KMS-11 (cell line): ENCODE measurements at regions not wholly inside any gene's neighbourhood (a gene's known extent, or its start where the extent isn't known, plus 50 kb on each side); places are given as distances from the start of the nearest gene placed in this dataset.

Experiments
- H2AFZ ChIP-seq: fragments of 200-600 bp; sonication (generic); 2 replicates; pipeline ENCODE4 v1.6.1; 2016; ENCODE audit warnings: antibody characterized with exemption, mixed run types, low read depth
- H3K27ac ChIP-seq: fragments of 200-600 bp; sonication (generic); 2 replicates; pipeline ENCODE4 v1.6.1; 2016; ENCODE audit warnings: mild to moderate bottlenecking, mixed run types
- H3K27me3 ChIP-seq: fragments of 200-600 bp; sonication (generic); 2 replicates; pipeline ENCODE4 v1.6.1; 2017; ENCODE audit warnings: mild to moderate bottlenecking, low read depth, mixed run types, moderate library complexity; ENCODE audit not compliant: insufficient read depth
- H3K36me3 ChIP-seq: fragments of 200-600 bp; sonication (generic); 2 replicates; pipeline ENCODE4 v1.6.1; 2017; ENCODE audit warnings: mild to moderate bottlenecking, mixed run types; ENCODE audit not compliant: insufficient read depth
- H3K4me1 ChIP-seq: fragments of 200-600 bp; sonication (generic); 2 replicates; pipeline ENCODE4 v1.6.1; 2016; ENCODE audit warnings: mild to moderate bottlenecking, low read depth, mixed run types; ENCODE audit not compliant: poor library complexity, severe bottlenecking
- H3K4me2 ChIP-seq: fragments of 200-600 bp; sonication (generic); 2 replicates; pipeline ENCODE4 v1.7.0; 2016; ENCODE audit warnings: mild to moderate bottlenecking, mixed run types
- H3K4me3 ChIP-seq: fragments of 200-600 bp; sonication (generic); IDR thresholded peaks from 2 replicates; pipeline ENCODE4 v1.6.1; 2017; ENCODE audit warnings: low read depth, low read length, mixed read lengths; ENCODE audit not compliant: insufficient read depth
- H3K79me2 ChIP-seq: fragments of 200-600 bp; sonication (generic); 2 replicates; pipeline ENCODE4 v1.6.1; 2016; ENCODE audit warnings: low read depth, mixed run types; ENCODE audit not compliant: insufficient read depth
- H3K9ac ChIP-seq: fragments of 200-600 bp; sonication (generic); 2 replicates; pipeline ENCODE4 v1.6.1; 2016; ENCODE audit warnings: mild to moderate bottlenecking, mixed run types
- H4K20me1 ChIP-seq: fragments of 200-600 bp; sonication (generic); 2 replicates; pipeline ENCODE4 v1.6.1; 2016; ENCODE audit warnings: mild to moderate bottlenecking, mixed run types; ENCODE audit not compliant: insufficient read depth
- CTCF ChIP-seq: fragments of 200-600 bp; sonication (generic); conservative IDR thresholded peaks from 2 replicates; pipeline ENCODE4 v1.6.1; 2017; ENCODE audit warnings: low read depth, mild to moderate bottlenecking, antibody characterized with exemption, low read length, moderate library complexity, mixed read lengths

GRCh38 chr2:116450990-116451389, 1363.5 kb upstream of the DDX18 start:
- Histone ChIP-seq H3K36me3 (no peaks in the 10 kb centered on the region), H4K20me1 (no peaks in the 10 kb centered on the region), H2AFZ (no peak overlapping the region), H3K79me2 (no peaks in the 10 kb centered on the region), H3K27me3 (no peaks in the 10 kb centered on the region), H3K4me2 (no peak overlapping the region), H3K4me1 (peaks cover 29% of the 10 kb centered on the region), H3K9ac (no peak overlapping the region), H3K27ac (no peak overlapping the region), H3K4me3 (no peak overlapping the region)
- no peak for TF ChIP-seq CTCF

DNA sequence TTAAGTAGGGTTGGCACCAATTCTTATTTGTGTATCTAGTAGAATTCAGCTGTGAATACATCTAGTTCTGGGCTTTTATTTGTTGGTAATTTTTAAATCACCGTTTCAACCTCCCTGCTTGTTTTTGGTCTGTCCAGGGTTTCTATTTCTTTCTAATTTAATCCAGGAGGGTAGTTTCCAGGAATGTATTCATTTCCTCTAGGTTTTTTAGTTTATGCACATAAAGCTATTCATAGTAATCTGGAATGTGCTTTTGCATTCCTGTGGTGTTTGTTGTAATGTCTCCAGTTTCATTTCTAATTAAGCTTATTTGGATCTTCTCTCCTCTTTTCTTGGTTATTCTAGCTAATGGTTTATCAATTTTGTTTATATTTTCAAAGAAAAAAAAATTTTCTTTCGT, 1361.8 kb upstream of the DDX18 start:
- Histone ChIP-seq H3K36me3 (no peaks in the 10 kb centered on the region), H3K4me1 (peaks cover 22% of the 10 kb centered on the region), H3K4me2 (peak overlapping the region; percentile 17; the same call in 1 of the 2 replicates), H4K20me1 (no peaks in the 10 kb centered on the region), H3K27ac (no peak overlapping the region), H3K79me2 (no peaks in the 10 kb centered on the region), H3K9ac (no peak overlapping the region), H3K4me3 (no peak overlapping the region), H3K27me3 (no peaks in the 10 kb centered on the region), H2AFZ (no peak overlapping the region)
- no peak for TF ChIP-seq CTCF

GRCh38 chr2:116456429-116456828, 1358.1 kb upstream of the DDX18 start:
- H3K27me3 ChIP-seq, result no peaks in the 10 kb centered on the region
- no peak overlapping the region for H2AFZ ChIP-seq
- no peak for TF ChIP-seq CTCF
- no peak overlapping the region for H3K4me2 ChIP-seq
- H3K36me3 ChIP-seq, result no peaks in the 10 kb centered on the region
- peaks cover 12% of the 10 kb centered on the region for H3K4me1 ChIP-seq
- no peaks in the 10 kb centered on the region for H3K79me2 ChIP-seq
- H3K4me3 ChIP-seq, result no peak overlapping the region
- H4K20me1 ChIP-seq, result no peaks in the 10 kb centered on the region
- no peak overlapping the region for H3K9ac ChIP-seq
- no peak overlapping the region for H3K27ac ChIP-seq

DNA sequence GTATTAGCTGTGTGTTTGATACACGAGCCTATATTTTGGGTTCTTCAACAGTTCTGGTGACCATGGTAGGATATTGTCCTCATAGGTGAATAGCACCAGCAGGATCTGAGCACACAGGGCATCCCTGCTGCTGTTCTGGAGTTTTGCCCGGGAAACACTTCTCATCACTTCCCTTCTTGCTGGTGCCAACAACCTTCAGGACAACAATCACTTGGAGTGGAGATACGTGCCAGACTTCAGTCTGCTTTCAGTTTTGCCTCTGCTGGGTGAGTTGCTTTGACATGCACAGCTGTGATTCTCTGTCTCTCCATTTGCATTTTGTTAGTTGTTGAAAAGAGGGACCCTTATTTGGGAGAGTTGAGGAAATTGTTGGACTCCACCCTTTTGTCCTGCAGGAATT, 1347.2 kb upstream of the DDX18 start:
- Histone ChIP-seq H3K27ac (no peak overlapping the region), H3K9ac (no peak overlapping the region), H3K4me2 (no peak overlapping the region), H3K36me3 (no peaks in the 10 kb centered on the region), H4K20me1 (no peaks in the 10 kb centered on the region), H3K4me1 (no peaks in the 10 kb centered on the region), H3K27me3 (no peaks in the 10 kb centered on the region), H2AFZ (no peak overlapping the region), H3K79me2 (no peaks in the 10 kb centered on the region), H3K4me3 (no peak overlapping the region)
- TF ChIP-seq CTCF, result no peak
